ENCODE measurements at regions not wholly inside any gene's neighbourhood (a gene's known extent, or its start where the extent isn't known, plus 50 kb on each side); places are given as distances from the start of the nearest gene placed in this dataset.
"Not testable (repeated sequence)": the region's sequence is repeated elsewhere in the genome, so short reads cannot be mapped to it uniquely, and the experiment has no call there.

- CTCF ChIA-PET (ENCODE audit: partially characterized antibody), result interaction anchor here (1.7 kb wide), 1 partner anchor 12 kb away, joined by 5 read pairs; no protein-coding TSS in a partner anchor
- Mint-ChIP-seq H3K4me3 (no peak overlapping the region), H3K36me3 (no peaks in the 10 kb centered on the region), H3K27me3 (peaks cover 2 to 5% of the 10 kb centered on the region in 2 donors), H3K4me1 (peaks cover 2 to 5% (median 3%) of the 10 kb centered on the region in 4 donors), H3K27ac (no peak overlapping the region), H3K9me3 (no peaks in the 10 kb centered on the region)
- intact Hi-C loops (cut with micrococcal nuclease), result no loop called here
- Histone ChIP-seq H3K4me3 (ENCODE audit: low read length in 2 of 2) (no peak overlapping the region), H3K27ac (ENCODE audit: low read depth, low read length) (no peak overlapping the region), H3K36me3 (ENCODE audit: insufficient read depth, low read length) (no peaks in the 10 kb centered on the region), H3K27me3 (ENCODE audit: insufficient read depth, low read length) (no peaks in the 10 kb centered on the region), H3K9me3 (ENCODE audit: control insufficient read depth in 1 of 2, low read length in 2 of 2) (no peaks in the 10 kb centered on the region), H3K4me1 (ENCODE audit: insufficient read depth, low read length) (no peaks in the 10 kb centered on the region)
- POLR2A ChIA-PET (ENCODE audit: partially characterized antibody), result no interaction called here
- DNase-seq, result no peak
Measured at GRCh38 chr1:229860926-229861325, 206.1 kb upstream of the GALNT2 start.

GRCh38 chr1:229862017-229862774, 204.8 kb upstream of the GALNT2 start:
- Mint-ChIP-seq H3K4me3 (no peak overlapping the region), H3K4me1 (no peaks in the 10 kb centered on the region), H3K27me3 (peaks cover 5 to 6% of the 10 kb centered on the region in 2 donors), H3K36me3 (no peaks in the 10 kb centered on the region), H3K9me3 (no peaks in the 10 kb centered on the region), H3K27ac (no peak overlapping the region)
- Histone ChIP-seq H3K4me1 (ENCODE audit: insufficient read depth, low read length) (no peaks in the 10 kb centered on the region), H3K27me3 (ENCODE audit: insufficient read depth, low read length) (no peaks in the 10 kb centered on the region), H3K27ac (ENCODE audit: low read depth, low read length) (no peak overlapping the region), H3K9me3 (ENCODE audit: control insufficient read depth in 1 of 2, low read length in 2 of 2) (no peaks in the 10 kb centered on the region), H3K36me3 (ENCODE audit: insufficient read depth, low read length) (no peaks in the 10 kb centered on the region), H3K4me3 (ENCODE audit: low read length in 2 of 2) (no peak overlapping the region)
- ChIA-PET POLR2A (ENCODE audit: partially characterized antibody) (no interaction called here), CTCF (ENCODE audit: partially characterized antibody) (interaction anchor here (1.7 kb wide), 1 partner anchor 13 kb away, joined by 5 read pairs; no protein-coding TSS in a partner anchor)
- intact Hi-C loops (cut with micrococcal nuclease), result no loop called here
- DNase-seq, result no peak

- H3K36me3 Mint-ChIP-seq, result no peaks in the 10 kb centered on the region
- ChIA-PET CTCF (ENCODE audit: partially characterized antibody) (no interaction called here), POLR2A (ENCODE audit: partially characterized antibody) (no interaction called here)
- no peaks in the 10 kb centered on the region for H3K4me1 Mint-ChIP-seq
- H3K27me3 Mint-ChIP-seq, result peaks cover 7 to 8% of the 10 kb centered on the region in 2 donors
- H3K4me3 Mint-ChIP-seq, result no peak overlapping the region
- H3K27ac ChIP-seq (ENCODE audit: low read depth, low read length), result no peak overlapping the region
- no peak overlapping the region for H3K4me3 ChIP-seq (ENCODE audit: low read length in 2 of 2)
- H3K9me3 ChIP-seq (ENCODE audit: control insufficient read depth in 1 of 2, low read length in 2 of 2), result no peaks in the 10 kb centered on the region
- no peak overlapping the region for H3K27ac Mint-ChIP-seq
- H3K36me3 ChIP-seq (ENCODE audit: insufficient read depth, low read length), result no peaks in the 10 kb centered on the region
- no peaks in the 10 kb centered on the region for H3K9me3 Mint-ChIP-seq
- intact Hi-C loops (cut with micrococcal nuclease), result no loop called here
- no peak for DNase-seq
- H3K27me3 ChIP-seq (ENCODE audit: insufficient read depth, low read length), result no peaks in the 10 kb centered on the region
- no peaks in the 10 kb centered on the region for H3K4me1 ChIP-seq (ENCODE audit: insufficient read depth, low read length)
Measured at GRCh38 chr1:229863651-229864545, 203.1 kb upstream of the GALNT2 start.

- DNase-seq, result no peak
- intact Hi-C loops (cut with micrococcal nuclease), result no loop called here
- no peak overlapping the region for H3K27ac ChIP-seq (ENCODE audit: low read depth, low read length)
- no peaks in the 10 kb centered on the region for H3K36me3 ChIP-seq (ENCODE audit: insufficient read depth, low read length)
- ChIA-PET CTCF (ENCODE audit: partially characterized antibody) (no interaction called here), POLR2A (ENCODE audit: partially characterized antibody) (no interaction called here)
- H3K27me3 ChIP-seq (ENCODE audit: insufficient read depth, low read length), result no peaks in the 10 kb centered on the region
- Mint-ChIP-seq H3K36me3 (no peaks in the 10 kb centered on the region), H3K27me3 (peaks cover 7 to 8% of the 10 kb centered on the region in 2 donors), H3K9me3 (no peaks in the 10 kb centered on the region), H3K4me1 (no peaks in the 10 kb centered on the region), H3K27ac (no peak overlapping the region), H3K4me3 (no peak overlapping the region)
- no peaks in the 10 kb centered on the region for H3K4me1 ChIP-seq (ENCODE audit: insufficient read depth, low read length)
- H3K9me3 ChIP-seq (ENCODE audit: control insufficient read depth in 1 of 2, low read length in 2 of 2), result no peaks in the 10 kb centered on the region
- H3K4me3 ChIP-seq (ENCODE audit: low read length in 2 of 2), result no peak overlapping the region
Measured at GRCh38 chr1:229864686-229865230, 202.3 kb upstream of the GALNT2 start.

- H3K36me3 Mint-ChIP-seq; H3K27ac ChIP-seq (ENCODE audit: low read depth, low read length); DNase-seq; CTCF ChIA-PET (ENCODE audit: partially characterized antibody); H3K27me3 ChIP-seq (ENCODE audit: insufficient read depth, low read length); H3K4me3 Mint-ChIP-seq; H3K9me3 Mint-ChIP-seq; H3K36me3 ChIP-seq (ENCODE audit: insufficient read depth, low read length); H3K9me3 ChIP-seq (ENCODE audit: control insufficient read depth in 1 of 2, low read length in 2 of 2); H3K27ac Mint-ChIP-seq; H3K4me1 ChIP-seq (ENCODE audit: insufficient read depth, low read length); POLR2A ChIA-PET (ENCODE audit: partially characterized antibody); intact Hi-C loops (cut with micrococcal nuclease); H3K4me1 Mint-ChIP-seq; H3K4me3 ChIP-seq (ENCODE audit: low read length in 2 of 2): not testable (repeated sequence)
- H3K27me3 Mint-ChIP-seq, result peaks cover 7 to 11% of the 10 kb centered on the region in 2 donors
Measured at GRCh38 chr1:229865321-229865720, 201.7 kb upstream of the GALNT2 start.

GRCh38 chr1:229867726-229868125, 199.3 kb upstream of the GALNT2 start:
- Histone ChIP-seq H3K36me3 (ENCODE audit: insufficient read depth, low read length) (no peaks in the 10 kb centered on the region), H3K9me3 (ENCODE audit: control insufficient read depth in 1 of 2, low read length in 2 of 2) (no peaks in the 10 kb centered on the region), H3K27ac (ENCODE audit: low read depth, low read length) (no peak overlapping the region), H3K4me3 (ENCODE audit: low read length in 2 of 2) (no peak overlapping the region), H3K27me3 (ENCODE audit: insufficient read depth, low read length) (no peaks in the 10 kb centered on the region), H3K4me1 (ENCODE audit: insufficient read depth, low read length) (no peaks in the 10 kb centered on the region)
- ChIA-PET CTCF (ENCODE audit: partially characterized antibody) (no interaction called here), POLR2A (ENCODE audit: partially characterized antibody) (no interaction called here)
- Mint-ChIP-seq H3K36me3 (no peaks in the 10 kb centered on the region), H3K4me1 (no peaks in the 10 kb centered on the region), H3K27ac (no peak overlapping the region), H3K9me3 (no peaks in the 10 kb centered on the region), H3K27me3 (peaks cover 5 to 13% of the 10 kb centered on the region in 2 donors), H3K4me3 (no peak overlapping the region)
- intact Hi-C loops (cut with micrococcal nuclease), result no loop called here
- no peak for DNase-seq

- no peak for DNase-seq
- intact Hi-C loops (cut with micrococcal nuclease), result no loop called here
- no peak overlapping the region for H3K4me3 Mint-ChIP-seq
- peaks cover 5 to 13% of the 10 kb centered on the region in 2 donors for H3K27me3 Mint-ChIP-seq
- H3K36me3 Mint-ChIP-seq, result no peaks in the 10 kb centered on the region
- no peaks in the 10 kb centered on the region for H3K9me3 ChIP-seq (ENCODE audit: control insufficient read depth in 1 of 2, low read length in 2 of 2)
- no peaks in the 10 kb centered on the region for H3K36me3 ChIP-seq (ENCODE audit: insufficient read depth, low read length)
- no peak overlapping the region for H3K27ac ChIP-seq (ENCODE audit: low read depth, low read length)
- ChIA-PET CTCF (ENCODE audit: partially characterized antibody) (interaction anchor here (0.8 kb wide), 1 partner anchor 20 kb away, joined by 3 read pairs; no protein-coding TSS in a partner anchor), POLR2A (ENCODE audit: partially characterized antibody) (no interaction called here)
- H3K27me3 ChIP-seq (ENCODE audit: insufficient read depth, low read length), result no peaks in the 10 kb centered on the region
- H3K4me3 ChIP-seq (ENCODE audit: low read length in 2 of 2), result no peak overlapping the region
- no peak overlapping the region for H3K27ac Mint-ChIP-seq
- H3K9me3 Mint-ChIP-seq, result no peaks in the 10 kb centered on the region
- H3K4me1 Mint-ChIP-seq, result no peaks in the 10 kb centered on the region
- no peaks in the 10 kb centered on the region for H3K4me1 ChIP-seq (ENCODE audit: insufficient read depth, low read length)
Measured at GRCh38 chr1:229869240-229869639, 197.8 kb upstream of the GALNT2 start.

All from CD4-positive, alpha-beta memory T cell (primary cell).